ENCODE measurements at regions not wholly inside any gene's neighbourhood (a gene's known extent, or its start where the extent isn't known, plus 50 kb on each side); places are given as distances from the start of the nearest gene placed in this dataset.

GRCh38 chr10:78866731-78867554 is 201.8 kb upstream of the ZMIZ1 start:
- ATAC-seq: no peak
- H3K27me3 Mint-ChIP-seq: no peaks in the 10 kb centered on the region
- no peaks in the 10 kb centered on the region for H3K4me1 Mint-ChIP-seq
- H3K36me3 Mint-ChIP-seq (ENCODE audit: low read depth): no peaks in the 10 kb centered on the region
- H3K27ac Mint-ChIP-seq: no peak overlapping the region
- no peaks in the 10 kb centered on the region for H3K9me3 Mint-ChIP-seq
- no peak for DNase-seq
- H3K4me3 Mint-ChIP-seq: no peak overlapping the region

- no peak for ATAC-seq
- Mint-ChIP-seq H3K4me1 (no peaks in the 10 kb centered on the region), H3K36me3 (ENCODE audit: low read depth) (no peaks in the 10 kb centered on the region), H3K9me3 (no peaks in the 10 kb centered on the region), H3K27me3 (no peaks in the 10 kb centered on the region), H3K4me3 (no peak overlapping the region), H3K27ac (no peak overlapping the region)
- DNase-seq: no peak
Measured at GRCh38 chr10:78867555-78867939, 201.2 kb upstream of the ZMIZ1 start.

GRCh38 chr10:78868048-78868447 is 200.7 kb upstream of the ZMIZ1 start:
- ATAC-seq (no peak), DNase-seq (no peak)
- H3K9me3 Mint-ChIP-seq: no peaks in the 10 kb centered on the region
- no peaks in the 10 kb centered on the region for H3K4me1 Mint-ChIP-seq
- H3K4me3 Mint-ChIP-seq: no peak overlapping the region
- H3K27ac Mint-ChIP-seq: no peak overlapping the region
- no peaks in the 10 kb centered on the region for H3K27me3 Mint-ChIP-seq
- H3K36me3 Mint-ChIP-seq (ENCODE audit: low read depth): no peaks in the 10 kb centered on the region

- ATAC-seq: no peak
- H3K36me3 Mint-ChIP-seq (ENCODE audit: low read depth): no peaks in the 10 kb centered on the region
- DNase-seq: no peak
- H3K27ac Mint-ChIP-seq: no peak overlapping the region
- no peaks in the 10 kb centered on the region for H3K4me1 Mint-ChIP-seq
- H3K4me3 Mint-ChIP-seq: no peak overlapping the region
- no peaks in the 10 kb centered on the region for H3K27me3 Mint-ChIP-seq
- no peaks in the 10 kb centered on the region for H3K9me3 Mint-ChIP-seq
Measured at GRCh38 chr10:78868456-78868855, 200.3 kb upstream of the ZMIZ1 start.

GRCh38 chr10:78868861-78869260 is 199.9 kb upstream of the ZMIZ1 start:
- no peak overlapping the region for H3K27ac Mint-ChIP-seq
- no peaks in the 10 kb centered on the region for H3K27me3 Mint-ChIP-seq
- H3K4me1 Mint-ChIP-seq: peaks cover 1% of the 10 kb centered on the region
- H3K4me3 Mint-ChIP-seq: no peak overlapping the region
- H3K36me3 Mint-ChIP-seq (ENCODE audit: low read depth): no peaks in the 10 kb centered on the region
- H3K9me3 Mint-ChIP-seq: no peaks in the 10 kb centered on the region
- DNase-seq (no peak), ATAC-seq (no peak)

GRCh38 chr10:78869508-78870454 is 199.0 kb upstream of the ZMIZ1 start:
- Mint-ChIP-seq H3K27ac (no peak overlapping the region), H3K27me3 (no peaks in the 10 kb centered on the region)

GRCh38 chr10:78870458-78870857 is 198.3 kb upstream of the ZMIZ1 start:
- Mint-ChIP-seq H3K9me3 (no peaks in the 10 kb centered on the region), H3K4me1 (peaks cover 2% of the 10 kb centered on the region), H3K4me3 (no peak overlapping the region), H3K27me3 (no peaks in the 10 kb centered on the region), H3K27ac (no peak overlapping the region), H3K36me3 (ENCODE audit: low read depth) (no peaks in the 10 kb centered on the region)
- DNase-seq (no peak), ATAC-seq (no peak)

More at GRCh38 chr10:78869508-78870454, 199.0 kb upstream of the ZMIZ1 start:
- ATAC-seq (no peak), DNase-seq (no peak)
- no peaks in the 10 kb centered on the region for H3K36me3 Mint-ChIP-seq (ENCODE audit: low read depth)
- H3K4me1 Mint-ChIP-seq: peaks cover 2% of the 10 kb centered on the region
- no peaks in the 10 kb centered on the region for H3K9me3 Mint-ChIP-seq
- H3K4me3 Mint-ChIP-seq: no peak overlapping the region

- no peaks in the 10 kb centered on the region for H3K9me3 Mint-ChIP-seq
- DNase-seq: no peak
- H3K27me3 Mint-ChIP-seq: peaks cover 4% of the 10 kb centered on the region
Measured at GRCh38 chr10:78871796-78872195, 197.0 kb upstream of the ZMIZ1 start.

GRCh38 chr10:78873413-78873812 is 195.4 kb upstream of the ZMIZ1 start:
- Mint-ChIP-seq H3K9me3 (no peaks in the 10 kb centered on the region), H3K4me3 (no peak overlapping the region), H3K27ac (no peak overlapping the region), H3K4me1 (peaks cover 2% of the 10 kb centered on the region), H3K27me3 (peaks cover 4% of the 10 kb centered on the region), H3K36me3 (ENCODE audit: low read depth) (no peaks in the 10 kb centered on the region)
- ATAC-seq: no peak
- no peak for DNase-seq

More at GRCh38 chr10:78871796-78872195, 197.0 kb upstream of the ZMIZ1 start:
- Mint-ChIP-seq H3K36me3 (ENCODE audit: low read depth) (no peaks in the 10 kb centered on the region), H3K4me1 (peaks cover 2% of the 10 kb centered on the region), H3K27ac (no peak overlapping the region), H3K4me3 (no peak overlapping the region)
- no peak for ATAC-seq

GRCh38 chr10:78875331-78875877 is 193.4 kb upstream of the ZMIZ1 start:
- H3K4me1 Mint-ChIP-seq: peaks cover 2% of the 10 kb centered on the region
- H3K4me3 Mint-ChIP-seq: no peak overlapping the region
- no peaks in the 10 kb centered on the region for H3K36me3 Mint-ChIP-seq (ENCODE audit: low read depth)
- H3K27ac Mint-ChIP-seq: no peak overlapping the region
- no peak for ATAC-seq
- peaks cover 4% of the 10 kb centered on the region for H3K27me3 Mint-ChIP-seq
- no peak for DNase-seq
- H3K9me3 Mint-ChIP-seq: peaks cover 8% of the 10 kb centered on the region

- Mint-ChIP-seq H3K4me1 (peaks cover 2% of the 10 kb centered on the region), H3K4me3 (no peak overlapping the region), H3K9me3 (peaks cover 11% of the 10 kb centered on the region), H3K27me3 (peaks cover 7% of the 10 kb centered on the region), H3K36me3 (ENCODE audit: low read depth) (no peaks in the 10 kb centered on the region), H3K27ac (no peak overlapping the region)
- DNase-seq: no peak
- ATAC-seq: no peak
Measured at GRCh38 chr10:78875932-78876331, 192.8 kb upstream of the ZMIZ1 start.

GRCh38 chr10:78876449-78876848 is 192.3 kb upstream of the ZMIZ1 start:
- Mint-ChIP-seq H3K4me3 (no peak overlapping the region), H3K36me3 (ENCODE audit: low read depth) (no peaks in the 10 kb centered on the region), H3K27me3 (peaks cover 7% of the 10 kb centered on the region), H3K9me3 (peaks cover 11% of the 10 kb centered on the region), H3K27ac (no peak overlapping the region), H3K4me1 (peaks cover 2% of the 10 kb centered on the region)
- ATAC-seq (no peak), DNase-seq (no peak)

- Mint-ChIP-seq H3K9me3 (peaks cover 16% of the 10 kb centered on the region), H3K36me3 (ENCODE audit: low read depth) (no peaks in the 10 kb centered on the region), H3K27ac (no peak overlapping the region), H3K4me1 (no peaks in the 10 kb centered on the region), H3K4me3 (no peak overlapping the region), H3K27me3 (peaks cover 7% of the 10 kb centered on the region)
- no peak for DNase-seq
- no peak for ATAC-seq
Measured at GRCh38 chr10:78879621-78880020, 189.1 kb upstream of the ZMIZ1 start.

GRCh38 chr10:78886129-78886528 is 182.6 kb upstream of the ZMIZ1 start:
- ATAC-seq (no peak), DNase-seq (no peak)
- H3K27me3 Mint-ChIP-seq: peaks cover 2% of the 10 kb centered on the region
- no peak overlapping the region for H3K4me3 Mint-ChIP-seq
- H3K36me3 Mint-ChIP-seq (ENCODE audit: low read depth): no peaks in the 10 kb centered on the region
- H3K9me3 Mint-ChIP-seq: peaks cover 18% of the 10 kb centered on the region
- H3K27ac Mint-ChIP-seq: no peak overlapping the region
- no peaks in the 10 kb centered on the region for H3K4me1 Mint-ChIP-seq

Data from activated naive CD8-positive, alpha-beta T cell treated with anti-CD3 and anti-CD28 coated beads, Interleukin-2, amount 50 U/mL, for 24 hours (primary cell).